ENCODE measurements at regions not wholly inside any gene's neighbourhood (a gene's known extent, or its start where the extent isn't known, plus 50 kb on each side); places are given as distances from the start of the nearest gene placed in this dataset.
"Not testable (repeated sequence)": the region's sequence is repeated elsewhere in the genome, so short reads cannot be mapped to it uniquely, and the experiment has no call there.

GRCh38 chr12:25792031-25792430, 166.5 kb upstream of the RASSF8 start:
- DNase-seq (ENCODE audit: low read depth, low spot score) = no peak

DNA sequence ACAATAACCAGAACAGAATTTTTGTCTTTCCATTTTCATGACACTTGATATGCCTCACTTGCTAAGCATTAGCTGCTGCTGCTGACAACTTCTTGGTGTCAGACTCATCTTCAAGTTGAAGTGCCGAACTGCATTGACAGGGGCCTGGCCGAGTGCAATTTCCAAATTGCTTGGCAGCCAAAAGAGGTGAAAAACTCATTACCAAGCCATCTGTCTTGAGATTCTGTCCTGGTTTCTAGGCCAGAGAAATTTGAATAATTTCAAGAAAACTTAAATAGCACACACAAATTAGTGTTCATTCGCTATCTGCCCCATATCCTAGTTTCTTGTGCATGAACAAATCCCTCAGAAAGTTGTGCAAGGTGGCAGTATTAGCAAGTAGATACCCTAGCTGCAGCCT, 165.3 kb upstream of the RASSF8 start:
- no peak for DNase-seq (ENCODE audit: low read depth, low spot score)

- DNase-seq (ENCODE audit: low read depth, low spot score) = no peak
These were observed 163.9 kb upstream of the RASSF8 start for GRCh38 chr12:25794571-25794970.

DNA sequence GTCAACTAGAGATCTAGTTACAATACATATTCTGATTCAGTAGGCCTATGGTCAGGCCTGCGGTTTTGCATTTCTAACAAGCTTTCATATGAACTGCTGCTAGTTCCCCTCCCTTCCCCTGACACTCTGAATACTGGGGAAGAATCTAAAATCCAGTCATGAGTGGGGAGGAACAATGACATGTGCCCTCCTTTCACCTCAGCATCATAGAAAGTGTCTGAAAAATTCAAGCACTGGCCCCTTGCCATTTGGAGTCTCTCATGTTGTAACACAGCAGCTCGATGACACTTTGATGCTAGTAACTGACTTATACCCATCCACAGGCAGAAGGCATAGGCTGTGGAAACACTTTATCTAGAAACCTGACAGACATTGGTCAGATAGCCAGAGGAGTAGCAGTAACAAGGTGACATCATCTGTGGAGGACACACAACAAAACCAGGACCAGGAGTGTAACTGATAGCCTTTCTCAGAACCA, 161.9 kb upstream of the RASSF8 start:
- DNase-seq (ENCODE audit: low read depth, low spot score) = no peak

- no peak for DNase-seq (ENCODE audit: low read depth, low spot score)
These were observed 161.1 kb upstream of the RASSF8 start for GRCh38 chr12:25797386-25797785.

- no peak for DNase-seq (ENCODE audit: low read depth, low spot score)
These were observed 160.5 kb upstream of the RASSF8 start for GRCh38 chr12:25797949-25798348.

DNA sequence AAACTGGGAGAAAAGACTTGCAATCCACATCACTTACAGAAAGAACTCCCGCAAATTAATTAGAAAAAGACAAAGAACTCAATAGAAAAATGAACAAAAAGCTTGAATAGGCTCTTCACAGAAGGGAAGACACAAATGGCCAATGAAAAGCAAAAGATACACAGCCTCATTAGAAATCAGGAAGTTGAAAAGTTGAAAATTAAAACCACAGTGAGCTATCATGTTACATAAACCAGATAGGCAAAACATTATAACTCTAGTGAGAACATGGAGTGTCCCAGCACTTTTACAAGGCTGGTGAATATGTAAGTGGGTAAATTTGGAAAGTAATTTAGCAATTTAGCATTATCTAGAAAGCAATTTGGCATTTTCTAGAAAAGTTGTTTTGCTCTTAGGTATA, 158.4 kb upstream of the RASSF8 start:
- DNase-seq (ENCODE audit: low read depth, low spot score) = no peak

DNA sequence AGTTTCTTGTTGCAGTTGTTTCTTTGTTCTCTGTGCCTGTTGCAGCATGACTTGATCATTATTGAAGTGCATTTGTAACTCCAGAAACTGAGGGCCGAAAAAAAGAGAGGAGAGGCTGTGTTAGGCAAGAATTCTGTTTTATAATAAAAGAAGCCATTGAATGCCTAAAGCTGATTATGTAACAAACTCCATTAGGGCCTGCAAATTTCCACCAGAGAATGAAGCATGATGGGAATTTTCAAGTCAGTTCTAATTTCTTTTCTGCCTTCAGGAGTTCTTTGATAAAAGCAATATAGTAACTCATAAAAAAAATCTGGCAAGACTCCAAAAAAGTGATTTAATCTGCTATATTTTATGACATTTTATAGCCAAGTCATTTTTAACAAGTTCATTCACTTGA, 156.7 kb upstream of the RASSF8 start:
- no peak for DNase-seq (ENCODE audit: low read depth, low spot score)

DNA sequence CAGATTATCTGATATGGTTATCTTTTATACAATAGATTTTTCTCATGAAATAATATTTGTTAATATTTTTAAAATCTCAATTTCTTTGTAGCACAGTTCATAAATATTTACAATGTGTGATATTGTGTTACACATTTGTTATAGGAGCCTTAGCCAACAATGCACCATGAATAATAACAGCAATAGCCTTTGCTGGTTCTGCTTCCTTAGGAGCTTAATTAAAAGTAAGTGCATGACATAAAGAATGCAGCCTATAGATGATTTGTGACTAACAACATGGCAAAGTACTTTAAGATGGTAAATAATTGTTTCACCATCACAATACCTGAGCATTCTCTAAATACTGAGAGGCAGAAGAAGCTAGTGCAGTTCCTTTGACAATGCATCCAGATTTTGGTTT, 156.3 kb upstream of the RASSF8 start:
- no peak for DNase-seq (ENCODE audit: low read depth, low spot score)

DNA sequence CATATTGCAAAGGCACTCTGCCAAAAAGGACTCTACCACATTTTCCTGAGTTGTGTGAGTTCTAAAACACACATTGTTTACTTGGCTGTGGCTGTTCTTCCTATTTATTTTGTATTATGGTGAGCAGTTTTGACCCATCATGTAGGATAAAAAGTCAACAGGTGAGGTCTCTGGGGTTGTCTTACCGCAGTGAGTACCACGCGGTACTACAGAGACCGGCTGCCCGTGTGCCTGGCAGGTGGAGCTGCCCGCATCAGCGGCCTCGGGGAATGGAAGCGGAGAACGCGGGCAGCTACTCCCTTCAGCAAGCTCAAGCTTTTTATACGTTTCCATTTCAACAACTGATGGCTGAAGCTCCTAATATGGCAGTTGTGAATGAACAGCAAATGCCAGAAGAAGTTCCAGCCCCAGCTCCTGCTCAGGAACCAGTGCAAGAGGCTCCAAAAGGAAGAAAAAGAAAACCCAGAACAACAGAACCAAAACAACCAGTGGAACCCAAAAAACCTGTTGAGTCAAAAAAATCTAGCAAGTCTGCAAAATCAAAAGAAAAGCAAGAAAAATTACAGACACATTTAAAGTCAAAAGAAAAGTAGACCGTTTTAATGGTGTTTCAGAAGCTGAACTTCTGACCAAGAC, 155.3 kb upstream of the RASSF8 start:
- not testable (repeated sequence) for DNase-seq (ENCODE audit: low read depth, low spot score)

DNA sequence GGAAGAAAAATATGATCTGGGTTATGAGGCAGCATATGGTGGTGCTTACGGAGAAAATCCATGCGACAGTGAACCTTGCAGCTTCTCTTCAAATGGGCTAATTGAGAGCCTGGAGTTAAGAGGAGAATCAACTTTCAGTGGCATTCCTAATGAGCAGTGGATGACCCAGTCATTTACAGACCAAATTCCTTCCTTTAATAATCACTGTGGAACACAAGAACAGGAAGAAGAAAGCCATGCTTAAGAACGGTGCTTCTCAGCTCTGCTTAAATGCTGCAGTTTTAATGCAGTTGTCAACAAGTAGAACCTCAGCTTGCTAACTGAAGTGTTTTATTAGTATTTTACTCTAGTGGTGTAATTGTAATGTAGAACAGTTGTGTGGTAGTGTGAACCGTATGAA, 154.2 kb upstream of the RASSF8 start:
- DNase-seq (ENCODE audit: low read depth, low spot score) = not testable (repeated sequence)

DNA sequence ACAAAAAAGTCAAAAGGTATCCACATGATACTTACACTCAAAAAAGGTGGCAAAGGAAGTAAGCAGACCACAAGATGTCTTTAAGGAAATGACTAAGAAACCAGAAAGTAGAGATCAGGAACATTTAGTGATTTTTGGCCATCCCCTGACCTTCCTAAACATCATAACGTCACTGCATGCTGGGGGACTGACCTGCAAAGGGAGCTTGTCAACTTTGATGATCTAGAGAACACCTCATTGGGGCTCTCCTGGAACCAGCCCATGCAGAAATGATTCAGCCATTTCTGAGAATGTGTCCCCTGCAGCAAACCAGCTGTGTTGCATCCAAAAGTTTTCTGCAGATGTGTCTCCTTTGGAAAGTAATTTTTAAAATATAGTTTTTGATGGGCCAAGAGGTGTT, 152.2 kb upstream of the RASSF8 start:
- no peak for DNase-seq (ENCODE audit: low read depth, low spot score)

DNA sequence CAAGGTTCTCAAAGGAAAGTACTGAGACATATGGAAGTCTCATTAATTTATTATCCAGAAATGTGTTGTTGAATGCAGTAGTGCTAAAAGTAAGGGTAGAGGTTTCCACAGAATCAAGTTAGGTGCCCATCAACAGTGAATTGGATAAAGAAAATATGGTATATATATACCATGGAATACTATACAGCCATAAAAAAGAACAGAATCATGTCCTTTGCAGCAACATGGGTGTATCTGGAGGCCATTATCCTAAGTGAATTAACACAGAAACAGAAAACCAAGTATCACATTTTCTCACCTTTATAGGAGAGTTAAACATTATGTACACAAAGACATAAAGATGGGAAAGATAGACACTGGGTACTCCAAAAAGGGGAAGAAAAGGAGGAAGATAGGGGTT, 149.9 kb upstream of the RASSF8 start:
- no peak for DNase-seq (ENCODE audit: low read depth, low spot score)

DNA sequence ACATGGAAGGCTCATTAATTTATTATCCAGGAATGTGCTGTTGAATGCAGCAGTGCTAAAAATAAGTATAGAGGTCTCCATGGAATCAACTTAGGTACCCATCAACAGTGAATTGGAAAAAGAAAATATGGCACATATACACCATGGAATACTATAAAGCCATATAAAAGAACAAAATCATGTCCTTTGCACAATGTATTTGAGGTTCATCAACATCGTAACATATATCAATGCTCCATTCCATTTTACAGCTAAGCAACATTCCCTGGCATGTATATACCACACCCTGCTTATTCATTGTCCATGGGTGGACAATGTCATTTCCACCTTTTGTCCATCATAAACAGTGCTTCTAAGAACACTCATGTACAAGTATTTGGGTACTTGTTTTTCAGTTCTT, 147.8 kb upstream of the RASSF8 start:
- DNase-seq (ENCODE audit: low read depth, low spot score) = no peak

DNA sequence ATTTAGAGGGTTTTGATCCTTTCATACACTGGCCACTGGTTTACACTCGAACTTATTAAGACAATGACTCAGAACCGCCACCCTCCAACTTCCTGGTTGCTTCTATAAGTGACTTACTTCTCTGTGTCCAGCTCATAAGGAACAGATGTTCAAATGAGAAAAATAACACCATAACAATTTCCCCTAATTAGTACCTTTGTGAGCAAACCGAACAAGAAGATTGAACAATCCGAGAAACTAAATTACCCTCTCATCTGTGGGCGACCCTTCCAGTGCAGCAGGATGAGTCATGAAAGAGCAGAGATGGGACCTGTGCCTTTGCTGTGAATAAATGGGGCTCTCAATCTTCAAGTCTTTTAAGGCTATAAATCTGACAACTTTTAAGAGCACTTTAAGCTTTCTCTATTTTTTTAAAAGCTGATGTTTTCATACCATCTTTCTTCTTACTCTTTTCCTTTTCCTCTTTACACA, 146.8 kb upstream of the RASSF8 start:
- no peak for DNase-seq (ENCODE audit: low read depth, low spot score)

DNA sequence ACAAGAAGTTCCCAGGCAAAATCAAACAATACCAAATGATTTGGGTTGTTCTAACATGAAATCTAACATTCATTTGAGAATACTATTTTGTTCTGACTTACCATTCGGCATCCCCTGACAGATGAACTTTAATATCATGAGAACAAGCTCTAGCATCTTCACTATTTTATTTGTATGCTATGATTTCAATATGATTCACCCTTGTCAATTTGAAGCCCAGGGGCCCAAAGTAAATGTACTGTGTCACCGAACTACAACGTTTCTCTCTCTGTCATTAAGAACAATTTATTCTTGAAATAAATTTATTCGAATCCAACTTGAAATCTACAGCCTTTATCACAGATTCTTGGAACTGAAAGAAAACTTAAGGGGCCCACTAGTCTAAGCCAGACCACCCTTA, 146.2 kb upstream of the RASSF8 start:
- no peak for DNase-seq (ENCODE audit: low read depth, low spot score)

GRCh38 chr12:25813843-25814242, 144.6 kb upstream of the RASSF8 start:
- DNase-seq (ENCODE audit: low read depth, low spot score) = no peak

DNA sequence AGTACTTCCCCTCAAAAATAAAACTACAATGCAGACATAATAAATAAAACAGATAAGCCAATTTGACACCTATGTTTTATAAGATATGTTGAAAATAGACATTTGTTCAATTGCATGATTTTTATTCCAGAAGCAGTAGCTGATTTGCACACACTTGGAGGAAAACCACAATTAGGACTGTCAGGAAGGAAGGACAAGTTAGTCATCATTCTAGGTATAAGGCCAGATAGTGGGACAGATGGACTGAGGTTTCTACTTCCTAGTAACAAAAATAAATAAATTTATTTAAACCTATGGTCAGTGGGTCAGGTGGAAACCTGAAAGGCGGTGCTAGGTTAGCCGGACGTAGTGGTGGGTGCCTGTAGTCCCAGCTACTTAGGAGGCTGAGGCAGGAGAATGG, 141.8 kb upstream of the RASSF8 start:
- DNase-seq (ENCODE audit: low read depth, low spot score) = no peak

GRCh38 chr12:25817166-25817565, 141.3 kb upstream of the RASSF8 start:
- no peak for DNase-seq (ENCODE audit: low read depth, low spot score)

DNA sequence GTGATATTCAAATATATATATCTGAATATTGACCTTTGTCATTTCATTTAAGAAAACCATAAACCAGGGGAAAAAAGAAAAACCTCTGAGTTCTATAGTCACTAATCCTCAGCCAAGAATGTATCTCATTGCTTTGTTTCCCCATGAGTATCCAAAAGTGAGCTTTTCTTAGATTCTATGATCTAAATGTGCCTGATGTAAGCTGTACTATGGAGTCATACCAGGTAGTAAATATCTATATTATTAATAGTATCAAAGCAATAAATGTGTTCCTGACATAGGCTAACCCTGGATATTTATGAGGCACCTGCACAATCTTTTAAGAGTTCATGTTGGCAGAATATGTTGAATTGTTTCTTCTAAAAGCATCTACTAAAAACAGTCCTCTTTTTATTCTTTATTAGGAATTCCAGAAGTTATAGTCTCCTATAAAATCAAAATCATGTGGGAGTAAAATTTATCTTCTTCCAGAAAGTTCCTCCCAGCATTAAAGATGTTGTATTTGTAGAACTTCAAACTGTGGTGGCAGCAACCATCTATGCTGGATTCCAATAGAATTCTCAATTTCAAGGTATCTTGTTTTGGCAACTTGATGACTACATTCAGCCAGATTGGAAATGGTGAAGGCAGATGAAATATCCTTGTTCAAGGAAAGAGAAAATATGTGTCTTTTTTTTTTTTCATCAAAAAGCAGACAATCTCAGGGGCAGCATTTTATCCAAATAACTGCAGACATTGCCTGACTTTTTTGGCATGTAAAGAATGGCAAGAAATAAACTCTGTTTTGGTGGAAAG, 139.7 kb upstream of the RASSF8 start:
- DNase-seq (ENCODE audit: low read depth, low spot score) = no peak

DNA sequence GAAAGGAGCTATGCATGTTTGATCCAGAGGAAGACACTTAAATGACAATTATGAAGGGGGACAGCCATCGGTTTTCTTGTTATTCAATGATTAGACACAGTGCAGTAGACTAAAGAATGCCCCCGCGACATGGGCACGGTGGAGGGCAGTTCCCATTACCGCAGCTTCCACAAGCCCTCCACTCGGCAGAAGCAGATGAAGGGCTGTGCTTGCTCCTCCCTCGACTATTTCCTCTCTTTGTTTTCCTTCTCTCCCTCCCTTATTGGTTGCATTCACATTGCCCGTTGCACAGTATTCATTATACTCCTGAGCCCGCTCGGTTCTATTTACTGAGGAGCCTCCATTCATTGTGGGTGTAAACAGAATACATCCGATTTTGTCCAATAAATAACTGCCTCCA, 138.8 kb upstream of the RASSF8 start:
- DNase-seq (ENCODE audit: low read depth, low spot score) = no peak

DNA sequence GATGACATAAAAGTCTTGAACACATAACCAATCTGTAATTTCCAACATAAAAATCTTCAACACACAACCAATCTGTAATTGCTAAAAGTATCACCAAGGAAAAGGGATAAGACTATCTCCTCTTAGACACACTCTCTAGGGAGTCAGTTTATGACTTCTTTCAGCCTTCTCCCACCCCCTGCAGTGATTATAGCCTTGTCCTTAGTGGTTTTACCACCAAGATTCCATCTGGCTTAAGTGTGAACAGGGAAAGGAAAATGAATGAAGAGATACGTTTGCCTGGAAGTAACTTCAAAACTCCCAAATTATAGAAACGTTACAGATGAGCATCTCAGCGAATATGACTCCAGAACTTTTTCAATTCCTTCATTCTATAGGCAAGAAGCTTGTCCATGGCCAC, 136.2 kb upstream of the RASSF8 start:
- DNase-seq (ENCODE audit: low read depth, low spot score) = no peak

GRCh38 chr12:25824734-25825133, 133.7 kb upstream of the RASSF8 start:
- DNase-seq (ENCODE audit: low read depth, low spot score) = no peak

Data from brain pericyte (primary cell).